Loucy (cell line): ENCODE measurements at regions not wholly inside any gene's neighbourhood (a gene's known extent, or its start where the extent isn't known, plus 50 kb on each side); places are given as distances from the start of the nearest gene placed in this dataset.

ENCODE experiments used
- H2AFZ ChIP-seq: fragments of 200-600 bp; sonication (generic); 2 replicates; pipeline ENCODE4 v1.6.0; 2016; ENCODE audit warnings: antibody characterized with exemption, mild to moderate bottlenecking, low read length, moderate library complexity
- H3F3A ChIP-seq: fragments of 200-600 bp; 2 replicates; pipeline ENCODE4 v1.6.0; 2016; ENCODE audit warnings: antibody characterized with exemption, low read depth, mild to moderate bottlenecking
- H3K27me3 ChIP-seq: fragments of 200-600 bp; sonication (generic); 2 replicates; pipeline ENCODE4 v1.6.1; 2014; ENCODE audit warnings: low read length, mild to moderate bottlenecking; ENCODE audit not compliant: insufficient read depth, poor library complexity, severe bottlenecking
- H3K36me3 ChIP-seq: fragments of 200-600 bp; sonication (generic); 2 replicates; pipeline ENCODE4 v1.6.1; 2016; ENCODE audit warnings: low read length; ENCODE audit not compliant: insufficient read depth
- H3K4me1 ChIP-seq: fragments of 200-600 bp; sonication (generic); 2 replicates; pipeline ENCODE4 v1.5.1; 2014; ENCODE audit warnings: low read length, mild to moderate bottlenecking; ENCODE audit not compliant: insufficient read depth, poor library complexity, severe bottlenecking
- H3K4me2 ChIP-seq: fragments of 200-600 bp; sonication (generic); 2 replicates; pipeline ENCODE4 v1.6.0; 2014; ENCODE audit warnings: antibody characterized with exemption, low read length, low read depth, mild to moderate bottlenecking; ENCODE audit not compliant: poor library complexity, severe bottlenecking
- H3K4me3 ChIP-seq: fragments of 200-600 bp; sonication (generic); 2 replicates; pipeline ENCODE4 v1.5.1; 2014; ENCODE audit warnings: low read length, mild to moderate bottlenecking, mixed read lengths; ENCODE audit not compliant: poor library complexity, severe bottlenecking
- H3K79me2 ChIP-seq: fragments of 200-600 bp; sonication (generic); 2 replicates; pipeline ENCODE4 v1.6.1; 2014; ENCODE audit warnings: low read length; ENCODE audit not compliant: insufficient read depth
- H3K9ac ChIP-seq: fragments of 200-600 bp; sonication (generic); 2 replicates; pipeline ENCODE4 v1.6.0; 2014; ENCODE audit warnings: mild to moderate bottlenecking, low read depth, low read length, moderate library complexity; ENCODE audit not compliant: poor library complexity, severe bottlenecking
- H3K9me2 ChIP-seq: fragments of 200-600 bp; sonication (generic); replicated peaks from 2 replicates; pipeline ENCODE4 v1.6.1; 2016; ENCODE audit warnings: low read depth, low read length, mixed read lengths
- H3K9me3 ChIP-seq: fragments of 200-600 bp; sonication (generic); 2 replicates; pipeline ENCODE4 v1.6.1; 2014; ENCODE audit warnings: mild to moderate bottlenecking, antibody characterized with exemption, low read length, low read depth; ENCODE audit not compliant: insufficient read depth
- H4K20me1 ChIP-seq: fragments of 200-600 bp; sonication (generic); 2 replicates; pipeline ENCODE4 v1.6.0; 2014; ENCODE audit warnings: antibody characterized with exemption, low read length, mild to moderate bottlenecking; ENCODE audit not compliant: insufficient read depth, poor library complexity, severe bottlenecking
- EZH2phosphoT487 ChIP-seq: fragments of 200-600 bp; IDR thresholded peaks from 2 replicates; pipeline ENCODE4 v1.6.1; 2018; ENCODE audit warnings: antibody characterized with exemption, mild to moderate bottlenecking, moderate library complexity, borderline replicate concordance
- TF ChIP-seq, protein P1 (sequence below): fragments of 200-600 bp; sonication (generic); conservative IDR thresholded peaks from 2 replicates; pipeline ENCODE4 v1.5.1; 2014; ENCODE audit warnings: mild to moderate bottlenecking, antibody characterized with exemption, low read length

DNA sequence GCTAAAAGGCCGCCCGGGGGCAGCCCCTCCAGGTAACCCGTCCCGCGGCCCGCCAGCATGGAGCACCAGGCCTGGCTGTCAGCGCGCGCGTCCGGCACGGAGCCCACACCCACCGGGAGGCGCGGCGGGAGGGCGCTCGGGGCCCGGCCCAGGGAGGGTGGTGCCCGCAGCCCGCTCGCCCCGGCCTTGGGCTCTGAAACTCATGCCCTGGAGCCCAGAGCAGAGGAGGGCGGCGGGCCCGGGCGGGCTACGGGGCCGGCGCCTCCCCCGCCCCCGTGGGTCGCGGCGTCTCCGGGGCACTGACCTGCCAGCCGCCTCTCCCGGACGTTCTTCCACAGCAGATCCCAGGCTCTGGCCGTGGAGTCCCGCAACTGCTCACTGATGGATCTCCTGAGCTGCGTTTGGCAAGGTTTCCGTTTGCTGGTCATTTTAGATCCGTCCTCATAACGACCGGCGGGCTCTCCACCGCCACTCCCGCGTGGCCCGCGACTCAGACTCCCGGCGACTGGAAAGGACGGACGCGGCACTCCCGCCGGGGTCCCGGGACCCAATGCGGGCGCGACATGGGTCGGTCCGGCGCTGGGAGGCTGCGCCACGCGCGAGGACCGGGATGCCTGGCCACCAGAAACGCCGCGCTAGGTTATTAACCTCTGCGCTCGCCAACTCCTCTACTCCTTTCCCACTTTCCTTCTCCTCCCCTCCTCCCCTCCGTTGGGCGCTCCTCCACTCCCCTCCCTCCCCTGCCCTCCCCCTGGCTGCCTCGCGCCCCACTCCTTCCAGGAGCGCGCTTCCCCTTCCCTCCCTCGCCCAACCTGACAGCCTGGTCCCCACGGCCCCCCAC is 64.7 kb upstream of the STARD13 start:
- no peaks in the 10 kb centered on the region for H3K79me2 ChIP-seq
- no peak overlapping the region for H3K9ac ChIP-seq
- H3F3A ChIP-seq = no peaks in the 10 kb centered on the region
- TF ChIP-seq, protein P1, sequence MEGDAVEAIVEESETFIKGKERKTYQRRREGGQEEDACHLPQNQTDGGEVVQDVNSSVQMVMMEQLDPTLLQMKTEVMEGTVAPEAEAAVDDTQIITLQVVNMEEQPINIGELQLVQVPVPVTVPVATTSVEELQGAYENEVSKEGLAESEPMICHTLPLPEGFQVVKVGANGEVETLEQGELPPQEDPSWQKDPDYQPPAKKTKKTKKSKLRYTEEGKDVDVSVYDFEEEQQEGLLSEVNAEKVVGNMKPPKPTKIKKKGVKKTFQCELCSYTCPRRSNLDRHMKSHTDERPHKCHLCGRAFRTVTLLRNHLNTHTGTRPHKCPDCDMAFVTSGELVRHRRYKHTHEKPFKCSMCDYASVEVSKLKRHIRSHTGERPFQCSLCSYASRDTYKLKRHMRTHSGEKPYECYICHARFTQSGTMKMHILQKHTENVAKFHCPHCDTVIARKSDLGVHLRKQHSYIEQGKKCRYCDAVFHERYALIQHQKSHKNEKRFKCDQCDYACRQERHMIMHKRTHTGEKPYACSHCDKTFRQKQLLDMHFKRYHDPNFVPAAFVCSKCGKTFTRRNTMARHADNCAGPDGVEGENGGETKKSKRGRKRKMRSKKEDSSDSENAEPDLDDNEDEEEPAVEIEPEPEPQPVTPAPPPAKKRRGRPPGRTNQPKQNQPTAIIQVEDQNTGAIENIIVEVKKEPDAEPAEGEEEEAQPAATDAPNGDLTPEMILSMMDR = no peak
- no peak for TF ChIP-seq EZH2phosphoT487
- no peaks in the 10 kb centered on the region for H3K27me3 ChIP-seq
- no peaks in the 10 kb centered on the region for H3K9me2 ChIP-seq
- no peak overlapping the region for H2AFZ ChIP-seq
- H3K4me2 ChIP-seq = no peak overlapping the region
- H3K9me3 ChIP-seq = no peaks in the 10 kb centered on the region
- H3K4me1 ChIP-seq = no peaks in the 10 kb centered on the region
- no peak overlapping the region for H3K4me3 ChIP-seq
- H4K20me1 ChIP-seq = no peaks in the 10 kb centered on the region
- H3K36me3 ChIP-seq = no peaks in the 10 kb centered on the region

DNA sequence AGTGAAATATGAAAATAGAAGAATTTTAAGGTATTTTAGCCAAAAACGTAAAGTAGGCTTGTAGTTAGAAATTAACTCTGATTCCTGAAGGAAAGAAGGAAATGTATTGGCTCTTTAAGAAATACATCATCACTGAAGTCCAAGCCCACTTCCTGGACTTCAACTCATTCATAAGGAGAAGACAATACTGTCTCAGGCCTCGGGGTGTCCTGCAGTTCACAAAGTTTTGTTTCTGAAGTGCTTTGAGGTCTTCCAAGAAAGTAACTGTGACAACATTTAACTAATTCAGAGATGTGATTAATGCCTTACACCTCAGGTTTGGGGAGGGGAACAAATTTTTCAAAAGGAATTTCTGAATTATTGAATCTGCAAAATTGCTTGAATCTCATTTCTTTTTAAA is 65.8 kb upstream of the STARD13 start:
- Histone ChIP-seq H3K27me3 (no peaks in the 10 kb centered on the region), H3K79me2 (no peaks in the 10 kb centered on the region), H3K4me1 (no peaks in the 10 kb centered on the region), H3F3A (no peaks in the 10 kb centered on the region), H3K4me2 (no peak overlapping the region), H4K20me1 (no peaks in the 10 kb centered on the region), H3K9ac (no peak overlapping the region), H3K9me3 (no peaks in the 10 kb centered on the region), H3K9me2 (no peaks in the 10 kb centered on the region), H2AFZ (no peak overlapping the region), H3K4me3 (no peak overlapping the region), H3K36me3 (no peaks in the 10 kb centered on the region)
- TF ChIP-seq EZH2phosphoT487 = no peak
- TF ChIP-seq, protein P1 = no peak

GRCh38 chr13:33352041-33352440 is 66.5 kb upstream of the STARD13 start:
- Histone ChIP-seq H3K4me3 (no peak overlapping the region), H3K79me2 (no peaks in the 10 kb centered on the region), H3K4me1 (no peaks in the 10 kb centered on the region), H3K9ac (no peak overlapping the region), H3K9me2 (no peaks in the 10 kb centered on the region), H2AFZ (no peak overlapping the region), H3F3A (no peaks in the 10 kb centered on the region), H3K27me3 (no peaks in the 10 kb centered on the region), H4K20me1 (no peaks in the 10 kb centered on the region), H3K36me3 (no peaks in the 10 kb centered on the region), H3K4me2 (no peak overlapping the region), H3K9me3 (no peaks in the 10 kb centered on the region)
- TF ChIP-seq EZH2phosphoT487 = no peak
- TF ChIP-seq, protein P1 = no peak
